Erythroblast (primary cell): ENCODE measurements at regions not wholly inside any gene's neighbourhood (a gene's known extent, or its start where the extent isn't known, plus 50 kb on each side); places are given as distances from the start of the nearest gene placed in this dataset.

Source experiments
- DNase-seq, 2 experiments: peaks; one replicate each; lab custom pipeline; 2025; lab: John Stamatoyannopoulos, UW
- GATA1 ChIP-seq: IDR thresholded peaks from 2 replicates; pipeline ENCODE4 v1.6.1; 2011; ENCODE audit warnings: low read depth, mild to moderate bottlenecking, control low read depth, low read length, moderate library complexity
- POLR2A ChIP-seq: IDR thresholded peaks from 2 replicates; pipeline ENCODE4 v1.6.1; 2011; ENCODE audit warnings: mild to moderate bottlenecking, low read length

DNA sequence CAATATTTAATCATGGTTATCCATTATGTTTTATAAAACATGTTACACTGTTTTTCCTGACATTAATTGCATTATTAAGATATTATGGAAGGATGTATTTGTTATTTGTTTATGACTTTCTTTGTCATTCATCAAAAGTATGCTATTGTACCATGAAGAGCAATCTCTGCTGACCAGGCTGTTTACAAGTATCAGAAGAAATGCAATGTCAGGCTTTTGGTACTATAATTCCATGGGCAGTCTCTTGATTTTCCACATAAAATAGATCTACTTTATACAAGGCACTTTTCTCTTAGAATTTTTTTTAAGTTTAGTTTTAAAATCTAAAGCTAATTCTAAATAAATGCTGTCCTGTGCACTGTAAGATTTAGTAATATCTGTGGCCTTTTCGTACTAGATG lies 196.6 kb downstream of the COX7C start:
- TF ChIP-seq POLR2A, result no peak
- no peak for DNase-seq

DNA sequence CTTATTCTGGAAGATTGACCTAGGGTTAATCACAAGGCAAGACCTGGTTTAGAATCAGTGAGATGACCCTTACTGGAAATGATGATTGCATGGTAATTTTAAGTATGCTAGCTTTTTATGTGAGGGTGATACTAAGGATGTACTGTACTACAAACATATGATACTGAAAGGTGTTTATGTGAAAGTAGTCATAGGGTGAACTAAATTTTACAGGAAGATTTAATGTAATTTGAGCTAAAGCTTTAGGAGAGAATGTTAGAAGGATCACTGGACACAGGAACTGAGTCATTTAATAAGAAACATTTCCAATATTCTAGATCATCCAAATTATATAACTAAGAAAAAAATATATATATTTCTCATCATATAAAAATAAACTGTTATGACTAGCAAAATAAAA lies 197.2 kb downstream of the COX7C start:
- TF ChIP-seq GATA1 (no peak), POLR2A (no peak)
- no peak for DNase-seq

DNA sequence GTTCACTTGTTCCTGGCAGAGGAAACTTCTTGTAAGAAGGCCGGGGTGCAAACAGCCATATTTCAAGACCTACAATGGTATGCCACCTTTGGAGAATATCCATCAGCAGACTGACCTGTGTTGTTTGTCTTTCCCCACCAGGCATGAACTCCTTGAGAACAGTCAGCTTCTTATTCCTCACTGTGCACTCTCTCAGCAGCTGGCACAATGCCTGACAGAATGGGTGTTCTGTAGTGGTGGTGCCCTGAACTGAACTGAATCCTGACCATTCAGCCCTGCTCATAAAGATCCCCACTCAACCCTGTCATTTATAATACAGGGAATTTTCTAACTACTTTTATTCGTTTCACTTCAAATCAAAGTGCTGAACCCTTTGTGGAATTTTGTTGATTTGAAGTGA lies 206.9 kb downstream of the COX7C start:
- DNase-seq, result no peak
- TF ChIP-seq POLR2A (no peak), GATA1 (no peak)

DNA sequence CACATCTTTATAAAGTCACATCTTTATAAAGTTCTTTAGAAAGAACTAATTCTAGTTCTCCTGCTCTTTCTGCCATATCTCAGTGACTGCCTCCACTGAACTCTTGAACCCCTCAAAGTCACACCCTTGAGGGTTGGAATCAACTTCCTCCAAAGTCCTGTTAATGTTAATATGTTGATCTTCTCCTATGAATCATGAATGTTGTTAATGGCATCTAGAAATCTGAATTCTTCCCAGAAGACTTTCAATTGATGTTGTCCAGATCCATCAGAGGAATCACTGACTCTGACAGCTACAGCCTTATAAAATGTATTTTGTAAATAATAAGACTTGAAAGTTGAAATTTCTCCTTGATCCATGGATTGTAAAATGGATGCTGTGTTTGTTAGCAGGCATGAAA lies 213.4 kb downstream of the COX7C start:
- no peak for DNase-seq
- TF ChIP-seq POLR2A (no peak), GATA1 (no peak)

DNA sequence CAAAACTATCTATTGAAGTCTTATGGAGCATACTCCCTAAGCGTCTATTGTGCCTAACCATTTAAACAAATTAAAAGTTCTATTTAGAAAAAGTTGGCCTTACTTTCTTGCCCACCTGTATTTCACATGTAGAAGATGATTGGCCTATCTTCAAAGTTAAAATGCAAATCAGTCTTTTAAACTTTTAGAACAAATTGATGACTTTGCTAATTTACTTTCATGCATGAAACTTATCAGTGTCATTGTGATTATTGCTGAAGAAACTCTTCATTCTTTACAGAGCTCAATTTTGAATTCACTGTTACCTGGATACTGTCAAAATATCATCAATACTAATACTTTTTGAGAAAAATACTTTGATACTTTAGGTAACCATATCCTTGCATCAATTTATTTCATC lies 216.1 kb downstream of the COX7C start:
- TF ChIP-seq GATA1 (no peak), POLR2A (no peak)
- no peak for DNase-seq

DNA sequence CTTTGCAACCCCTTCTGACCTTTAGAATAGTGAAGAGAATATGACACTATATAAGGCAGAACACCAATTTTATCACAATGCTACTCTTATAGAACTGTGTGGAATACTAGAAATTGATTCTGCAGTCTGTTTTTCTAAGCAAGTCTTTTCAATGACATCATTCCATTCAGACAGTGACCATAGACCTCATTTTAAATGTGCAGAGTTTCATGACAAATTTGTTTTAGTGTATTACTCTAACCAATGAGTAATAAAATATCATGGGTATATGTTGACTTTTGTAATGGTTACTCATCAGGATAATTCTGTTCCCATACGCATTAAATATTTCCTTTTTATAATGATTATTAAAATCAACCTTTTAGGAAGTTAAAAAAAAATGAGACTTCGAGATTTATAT lies 219.9 kb downstream of the COX7C start:
- DNase-seq, result no peak
- TF ChIP-seq POLR2A (no peak), GATA1 (no peak)

DNA sequence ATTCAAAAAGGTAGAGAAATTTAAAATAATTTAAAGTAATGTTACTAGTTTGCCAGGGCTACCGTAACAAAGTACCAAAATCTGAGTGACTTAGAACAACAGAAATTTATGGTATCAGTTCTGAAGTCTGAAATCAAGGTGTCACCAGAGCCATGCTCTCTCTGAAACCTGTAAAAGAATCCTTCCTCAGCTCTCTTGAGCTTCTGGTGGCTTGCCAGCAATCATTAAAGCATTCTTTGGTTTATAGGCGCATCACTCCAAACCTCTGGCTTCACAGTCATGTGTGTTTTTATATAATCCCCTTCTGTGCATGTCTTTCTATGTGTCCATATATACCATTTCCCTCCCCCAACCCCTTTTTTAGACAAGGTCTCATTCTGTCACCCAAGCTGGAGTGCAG lies 220.3 kb downstream of the COX7C start:
- DNase-seq, result no peak
- TF ChIP-seq GATA1, result no peak
- TF ChIP-seq POLR2A, result no peak

DNA sequence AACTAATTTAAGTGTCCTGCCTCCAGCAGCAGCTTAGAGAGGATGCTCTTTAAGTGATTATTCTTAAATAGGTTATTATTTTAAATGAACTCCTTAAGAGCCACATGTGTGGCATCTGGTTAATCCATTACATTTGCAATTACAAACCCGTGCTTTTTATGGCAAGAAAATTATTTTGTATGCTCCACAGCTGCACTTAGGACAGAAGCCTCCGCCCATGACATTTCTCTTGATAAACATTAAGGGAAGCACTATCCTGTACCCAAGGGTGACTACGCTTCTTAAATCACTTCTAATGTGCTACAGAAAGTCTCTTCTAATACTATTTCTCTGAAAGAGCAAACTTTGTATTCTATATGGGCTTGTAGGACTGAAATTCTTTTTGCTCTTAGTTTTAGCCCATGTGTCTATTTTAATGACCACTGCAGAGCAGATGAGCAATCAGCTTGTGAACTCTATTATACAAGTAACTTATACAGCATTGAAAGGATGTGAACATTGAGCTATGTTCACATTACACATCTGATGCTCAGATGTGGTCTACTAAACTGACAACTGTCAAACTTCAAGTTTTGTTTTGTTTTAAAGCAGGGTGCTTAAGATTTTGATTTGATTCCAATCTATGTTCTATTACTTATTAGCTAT lies 223.4 kb downstream of the COX7C start:
- TF ChIP-seq GATA1 (no peak), POLR2A (no peak)
- no peak for DNase-seq

DNA sequence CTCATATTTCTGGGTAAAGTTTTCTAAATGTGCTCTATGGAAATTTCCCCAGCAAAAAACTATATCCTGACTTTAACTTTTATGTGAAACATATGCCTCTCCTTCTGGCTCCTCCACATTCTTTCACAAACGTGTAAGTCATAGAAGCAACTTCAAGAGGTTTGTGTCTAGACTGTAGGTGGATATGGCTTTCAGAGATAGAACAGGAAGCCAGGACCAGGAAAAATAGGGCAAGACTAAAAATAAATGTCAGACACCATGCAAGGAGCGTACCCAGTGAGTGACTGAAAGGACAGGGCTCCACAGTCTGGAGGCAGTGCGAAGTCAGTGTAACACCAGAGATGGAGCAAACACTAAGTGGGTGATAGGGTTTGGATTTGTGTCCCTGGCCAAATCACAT lies 240.7 kb downstream of the COX7C start:
- TF ChIP-seq POLR2A (no peak), GATA1 (no peak)
- DNase-seq, result no peak

DNA sequence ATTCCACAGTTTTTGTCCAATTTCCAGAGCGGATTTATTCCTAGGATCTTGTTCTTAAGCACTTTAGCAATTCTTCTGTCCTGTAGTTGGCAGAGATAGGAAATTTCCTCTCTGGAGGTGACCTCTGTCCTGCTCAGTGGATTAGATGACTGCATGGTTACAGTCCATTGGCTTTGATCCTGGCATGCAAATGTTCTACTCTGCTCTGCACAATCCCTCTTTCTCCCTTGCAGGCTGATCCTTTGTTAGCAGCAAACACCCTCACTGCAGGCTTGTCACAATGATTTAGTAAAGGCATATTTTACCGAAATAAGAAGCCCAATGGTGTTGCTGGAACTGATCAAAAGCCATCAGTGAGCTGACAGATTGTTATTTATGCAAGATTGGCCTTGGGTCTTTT lies 243.8 kb downstream of the COX7C start:
- TF ChIP-seq GATA1 (no peak), POLR2A (no peak)
- DNase-seq, result no peak

DNA sequence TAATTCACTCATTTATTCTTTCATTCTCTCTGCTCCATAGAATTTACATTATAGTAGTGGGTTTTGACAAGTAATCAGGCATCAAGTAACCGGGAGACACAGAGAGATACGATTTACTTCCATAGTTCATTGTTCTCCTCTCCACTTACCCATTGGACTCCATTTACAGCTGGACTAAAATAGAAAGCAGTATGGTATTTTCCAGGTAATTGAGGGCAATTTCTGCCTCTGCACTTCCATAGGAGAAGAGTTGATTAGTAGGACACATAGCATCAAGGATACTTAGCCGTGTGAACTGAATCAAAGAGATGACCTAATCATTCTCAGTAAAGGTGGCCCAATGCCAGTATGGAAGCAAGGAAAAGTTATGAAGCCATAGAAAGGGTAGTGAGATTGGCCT lies 244.4 kb downstream of the COX7C start:
- no peak for DNase-seq
- no peak for TF ChIP-seq POLR2A
- TF ChIP-seq GATA1, result no peak

DNA sequence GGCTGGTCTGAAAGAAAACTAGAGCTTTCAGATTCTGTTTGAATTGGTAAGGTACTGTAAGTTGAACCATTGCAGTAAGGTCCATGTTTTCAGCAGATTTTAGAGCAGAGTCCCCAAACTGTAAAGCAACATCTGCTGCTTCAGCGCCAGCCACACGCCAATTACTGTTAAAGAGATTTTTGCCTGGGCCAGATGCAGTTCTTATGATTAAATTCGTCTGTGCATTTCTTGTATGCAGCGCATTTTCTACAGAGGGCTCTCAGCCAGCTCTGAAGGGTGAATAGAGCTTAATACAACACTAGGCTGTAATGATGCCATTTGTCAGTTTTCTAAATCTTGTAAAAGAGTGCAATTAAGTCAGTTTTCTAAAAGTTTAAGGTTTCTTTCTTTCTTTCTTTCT lies 246.3 kb downstream of the COX7C start:
- TF ChIP-seq POLR2A (no peak), GATA1 (no peak)
- DNase-seq, result no peak

DNA sequence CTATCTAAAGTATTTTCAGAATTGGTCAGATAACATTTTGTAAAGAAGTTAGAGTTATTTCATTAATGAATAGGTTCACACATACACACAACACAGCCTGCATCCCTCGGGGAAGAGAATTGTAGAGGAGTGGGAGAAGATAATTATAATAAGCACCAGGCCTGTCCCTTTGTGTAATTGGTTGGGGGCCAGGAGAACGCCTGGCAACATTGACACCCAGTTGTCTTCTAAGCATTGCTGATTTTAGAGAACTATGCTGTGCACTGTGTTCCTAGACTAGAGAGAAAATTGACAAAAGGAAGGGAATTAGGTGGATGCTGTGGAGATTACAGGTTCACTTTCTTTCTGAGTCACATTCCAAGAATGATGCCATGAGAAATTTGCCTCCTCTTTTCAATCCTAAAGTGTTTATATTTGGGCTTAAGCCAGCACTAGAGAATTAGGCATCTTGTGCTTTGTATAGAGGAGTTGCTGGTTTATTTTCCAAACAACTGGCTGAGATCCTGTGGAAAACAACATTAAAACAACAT lies 247.6 kb downstream of the COX7C start:
- DNase-seq, result no peak
- TF ChIP-seq GATA1, result no peak
- TF ChIP-seq POLR2A, result no peak

DNA sequence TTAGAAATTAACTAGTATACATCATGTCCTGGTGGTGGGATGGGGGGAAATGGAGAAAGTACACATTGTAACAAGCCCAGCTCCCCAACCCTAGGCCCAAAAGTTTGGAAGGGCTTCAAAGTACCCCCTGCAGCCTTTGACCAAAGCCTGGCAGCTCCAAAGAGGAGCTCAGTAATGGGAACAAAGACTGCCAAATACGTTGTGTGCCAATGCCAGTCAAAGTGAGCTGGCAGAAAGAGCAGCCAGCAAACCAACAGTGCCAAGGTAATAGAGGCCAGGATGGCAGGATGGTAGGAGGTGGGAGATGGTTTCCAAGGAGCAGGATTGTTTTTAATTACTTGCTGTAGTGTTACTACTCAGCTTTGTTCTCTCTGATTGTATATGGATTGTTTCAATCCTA lies 248.3 kb downstream of the COX7C start:
- TF ChIP-seq GATA1 (no peak), POLR2A (no peak)
- DNase-seq, result no peak

DNA sequence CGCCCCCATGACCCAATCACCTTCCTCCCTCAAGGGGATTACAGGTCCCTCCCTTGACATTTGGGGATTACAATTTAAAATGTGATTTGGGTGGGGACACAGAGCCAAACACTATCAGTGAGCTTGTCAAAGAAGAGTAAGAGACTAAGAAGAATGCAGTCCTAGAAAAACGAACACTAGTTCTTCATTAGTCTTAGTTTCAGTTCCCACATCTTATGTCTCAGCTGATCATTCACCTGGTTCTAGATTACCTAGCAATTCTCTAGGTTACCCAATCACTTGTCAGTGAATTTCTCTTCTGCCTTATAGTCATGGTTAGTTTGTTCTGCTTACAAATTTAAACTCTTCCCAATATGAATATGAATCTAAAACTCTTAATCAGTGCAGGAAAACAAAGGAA lies 251.5 kb downstream of the COX7C start:
- DNase-seq, result no peak
- no peak for TF ChIP-seq POLR2A
- TF ChIP-seq GATA1, result no peak

DNA sequence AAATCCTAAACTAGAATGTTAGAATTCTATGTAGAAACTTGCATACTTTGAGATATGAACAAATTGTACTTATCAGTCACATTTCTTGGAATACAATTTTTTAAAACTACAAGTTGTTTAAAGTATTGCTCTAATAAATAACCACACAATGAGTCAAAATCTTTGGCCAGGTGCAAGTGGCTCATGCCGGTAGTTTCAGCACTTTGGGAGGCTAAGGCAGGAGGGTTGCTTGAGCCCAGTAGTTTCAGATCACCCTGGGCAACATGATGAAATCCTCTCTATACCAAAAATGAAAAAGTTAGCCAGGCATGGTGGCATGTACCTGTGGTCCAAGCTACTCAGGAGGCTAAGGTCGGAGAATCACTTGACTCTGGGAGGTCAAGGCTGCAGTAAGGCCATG lies 257.8 kb downstream of the COX7C start:
- TF ChIP-seq POLR2A (no peak), GATA1 (no peak)
- no peak for DNase-seq
